ENCODE measurements at regions not wholly inside any gene's neighbourhood (a gene's known extent, or its start where the extent isn't known, plus 50 kb on each side); places are given as distances from the start of the nearest gene placed in this dataset.
"Not testable (repeated sequence)": the region's sequence is repeated elsewhere in the genome, so short reads cannot be mapped to it uniquely, and the experiment has no call there.

DNA sequence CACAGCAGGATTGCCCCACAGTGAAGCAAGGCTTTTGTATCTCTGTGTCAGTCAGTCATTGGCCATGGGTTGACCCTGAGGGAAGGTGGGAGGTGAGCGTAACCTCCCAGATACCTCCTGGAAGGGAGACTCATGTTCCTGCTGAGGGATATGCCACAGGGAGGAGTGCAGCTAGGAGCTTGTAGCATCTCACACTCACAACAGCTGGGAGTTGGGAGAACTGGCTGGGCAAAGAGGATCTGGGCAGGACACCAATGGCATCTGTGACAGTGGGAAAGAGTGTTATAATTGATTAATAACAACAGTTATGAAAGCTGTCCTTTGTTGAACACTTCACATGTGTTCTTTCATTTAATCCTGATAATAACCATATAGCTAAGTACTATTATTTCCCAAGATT is 171.0 kb downstream of the TLE3 start:
- ChIA-PET POLR2A (ENCODE audit: unreplicated experiment) (no interaction called here), CTCF (no interaction called here)
- no peak overlapping the region for H3K23ac ChIP-seq (ENCODE audit: low read depth, low read length)
- BruUV-seq (replicated peaks) = no TSS peak
- no peak overlapping the region for H4K5ac ChIP-seq (ENCODE audit: low read depth, low read length)
- H2BK20ac ChIP-seq (ENCODE audit: low read depth, low read length) = no peak overlapping the region
- no peaks in the 10 kb centered on the region for H3K4me1 ChIP-seq (ENCODE audit: control insufficient read depth, insufficient read depth, low read length)
- H2AK5ac ChIP-seq (ENCODE audit: low read depth, low read length) = no peak overlapping the region
- DNase-seq = no peak
- H3K56ac ChIP-seq (ENCODE audit: extremely low read depth, insufficient read depth, low read length) = no peak overlapping the region
- H3K18ac ChIP-seq (ENCODE audit: low read depth, low read length) = no peak overlapping the region
- no peak overlapping the region for H2BK120ac ChIP-seq (ENCODE audit: low read depth, low read length)
- intact Hi-C loops (cut with micrococcal nuclease) = no loop called here
- H2AK9ac ChIP-seq (replicated peaks; ENCODE audit: low read depth, low read length, poor library complexity) = no peak overlapping the region
- H4K8ac ChIP-seq (ENCODE audit: low read depth in 2 of 2, low read length in 2 of 2) = no peak overlapping the region
- in situ Hi-C loops (cut with MboI; ENCODE audit: low sequenced_read_pairs) = no loop called here
- H4K91ac ChIP-seq (ENCODE audit: insufficient read depth, low read depth, low read length) = no peak overlapping the region
- no peaks in the 10 kb centered on the region for H3K36me3 ChIP-seq (ENCODE audit: control insufficient read depth, insufficient read depth, low read length)
- H3K9me1 ChIP-seq (ENCODE audit: insufficient read depth, low read length) = no peaks in the 10 kb centered on the region
- H2BK15ac ChIP-seq (ENCODE audit: low read depth, low read length) = no peak overlapping the region
- H3K9me3 ChIP-seq (ENCODE audit: control insufficient read depth, insufficient read depth, low read length) = peaks cover 26% of the 10 kb centered on the region
- H2AFZ ChIP-seq (replicated peaks; ENCODE audit: low read length, poor library complexity) = no peak overlapping the region
- TF ChIP-seq CHD1 (IDR thresholded peaks at IDR 0.05; ENCODE audit: low read depth, low read length) = no peak
- no peak overlapping the region for H3K4me3 ChIP-seq (ENCODE audit: insufficient read depth, low read depth, low read length)
- no peak overlapping the region for H2BK5ac ChIP-seq (ENCODE audit: low read depth, low read length, poor library complexity, severe bottlenecking)
- H3K14ac ChIP-seq (replicated peaks; ENCODE audit: low read depth, low read length) = no peak overlapping the region
- no peak for ATAC-seq (ENCODE audit: low read depth)
- no peak overlapping the region for H3K4me2 ChIP-seq (ENCODE audit: low read depth, low read length)
- H3K4ac ChIP-seq (ENCODE audit: low read depth, low read length) = no peak overlapping the region
- no peaks in the 10 kb centered on the region for H3K79me1 ChIP-seq (ENCODE audit: low read depth in 1 of 2, low read length in 2 of 2)
- no peak overlapping the region for H3K9ac ChIP-seq (ENCODE audit: low read depth, low read length)
- dilution Hi-C loops (cut with HindIII; ENCODE audit: low sequenced_read_pairs, unreplicated experiment) = no loop called here
- no peaks in the 10 kb centered on the region for H4K20me1 ChIP-seq (ENCODE audit: insufficient read depth, low read length)
- no CpG with 5 or more reads among the region's 1 CpG for WGBS, 2 experiments (ENCODE audit: extremely low coverage in 2 of 2, insufficient read length in 1 of 2)
- H3K27me3 ChIP-seq (ENCODE audit: control insufficient read depth, insufficient read depth, low read length) = peaks cover 13% of the 10 kb centered on the region
- no peak overlapping the region for H3K27ac ChIP-seq (ENCODE audit: insufficient read depth, low read length)

DNA sequence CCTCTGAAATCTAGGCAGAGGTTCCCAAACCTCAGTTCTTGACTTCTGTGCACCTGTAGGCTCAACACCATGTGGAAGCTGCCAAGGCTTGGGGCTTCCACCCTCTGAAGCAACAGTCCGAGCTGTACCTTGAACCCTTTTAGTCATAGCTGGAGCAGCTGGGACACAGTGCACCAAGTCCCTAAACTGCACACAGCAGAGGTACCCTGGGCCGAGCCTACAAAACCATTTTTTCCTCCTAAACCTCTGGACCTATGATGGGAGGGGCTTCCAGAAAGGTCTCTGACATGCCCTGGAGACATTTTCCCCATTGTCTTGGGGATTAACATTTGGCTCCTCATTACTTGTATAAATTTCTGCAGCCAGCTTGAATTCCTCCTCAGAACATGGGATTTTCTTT is 168.8 kb downstream of the TLE3 start:
- 20% methylated on average over 1 of the region's 2 CpGs; no CpG with 5 or more reads in 1 of the 2 experiments for WGBS, 2 experiments (ENCODE audit: extremely low coverage in 2 of 2, insufficient read length in 1 of 2)
- in situ Hi-C loops (cut with MboI; ENCODE audit: low sequenced_read_pairs) = not testable (repeated sequence)

More for the DNA sequence above, 168.8 kb downstream of the TLE3 start:
- H4K8ac ChIP-seq (ENCODE audit: low read depth in 2 of 2, low read length in 2 of 2); H3K36me3 ChIP-seq (ENCODE audit: control insufficient read depth, insufficient read depth, low read length); H3K4me2 ChIP-seq (ENCODE audit: low read depth, low read length); H3K79me1 ChIP-seq (ENCODE audit: low read depth in 1 of 2, low read length in 2 of 2); DNase-seq; H3K23ac ChIP-seq (ENCODE audit: low read depth, low read length); POLR2A ChIA-PET (ENCODE audit: unreplicated experiment); H3K9me1 ChIP-seq (ENCODE audit: insufficient read depth, low read length); H2BK5ac ChIP-seq (ENCODE audit: low read depth, low read length, poor library complexity, severe bottlenecking); H2BK120ac ChIP-seq (ENCODE audit: low read depth, low read length); CTCF ChIA-PET; H2BK15ac ChIP-seq (ENCODE audit: low read depth, low read length); ATAC-seq (ENCODE audit: low read depth); H2AFZ ChIP-seq (replicated peaks; ENCODE audit: low read length, poor library complexity); H2AK9ac ChIP-seq (replicated peaks; ENCODE audit: low read depth, low read length, poor library complexity); H3K4me3 ChIP-seq (ENCODE audit: insufficient read depth, low read depth, low read length); H3K4me1 ChIP-seq (ENCODE audit: control insufficient read depth, insufficient read depth, low read length); intact Hi-C loops (cut with micrococcal nuclease); H2BK20ac ChIP-seq (ENCODE audit: low read depth, low read length); H3K4ac ChIP-seq (ENCODE audit: low read depth, low read length); H4K91ac ChIP-seq (ENCODE audit: insufficient read depth, low read depth, low read length); dilution Hi-C loops (cut with HindIII; ENCODE audit: low sequenced_read_pairs, unreplicated experiment); H3K9ac ChIP-seq (ENCODE audit: low read depth, low read length); H3K27ac ChIP-seq (ENCODE audit: insufficient read depth, low read length); H3K18ac ChIP-seq (ENCODE audit: low read depth, low read length); H4K5ac ChIP-seq (ENCODE audit: low read depth, low read length); H2AK5ac ChIP-seq (ENCODE audit: low read depth, low read length); H3K56ac ChIP-seq (ENCODE audit: extremely low read depth, insufficient read depth, low read length); H4K20me1 ChIP-seq (ENCODE audit: insufficient read depth, low read length); H3K14ac ChIP-seq (replicated peaks; ENCODE audit: low read depth, low read length); BruUV-seq (replicated peaks): not testable (repeated sequence)
- Histone ChIP-seq H3K9me3 (ENCODE audit: control insufficient read depth, insufficient read depth, low read length) (peaks cover 18% of the 10 kb centered on the region), H3K27me3 (ENCODE audit: control insufficient read depth, insufficient read depth, low read length) (peaks cover 22% of the 10 kb centered on the region)
